Trophoblast cell (in vitro differentiated cells and primary cell): ENCODE measurements at regions not wholly inside any gene's neighbourhood (a gene's known extent, or its start where the extent isn't known, plus 50 kb on each side); places are given as distances from the start of the nearest gene placed in this dataset.

Experiments
- DNase-seq, 2 donors: peaks; one replicate each; pipeline ENCODE4 v3.0.0-alpha.2; 2016
- H2AFZ ChIP-seq: 2 replicates; pipeline ENCODE4 v1.6.1; 2013; ENCODE audit warnings: low read length, moderate library complexity, mild to moderate bottlenecking; ENCODE audit not compliant: insufficient read depth, poor library complexity
- H2AK5ac ChIP-seq: 2 replicates; pipeline ENCODE4 v1.6.1; 2013; ENCODE audit warnings: mild to moderate bottlenecking, low read length
- H2BK120ac ChIP-seq: 2 replicates; pipeline ENCODE4 v1.6.1; 2013; ENCODE audit warnings: low read length, mild to moderate bottlenecking, moderate library complexity; ENCODE audit not compliant: insufficient read depth, poor library complexity
- H2BK12ac ChIP-seq: 2 replicates; pipeline ENCODE4 v1.6.1; 2013; ENCODE audit warnings: mild to moderate bottlenecking, low read length, moderate library complexity
- H2BK5ac ChIP-seq: 2 replicates; pipeline ENCODE4 v1.6.1; 2013; ENCODE audit warnings: low read length, low read depth, moderate library complexity, mild to moderate bottlenecking; ENCODE audit not compliant: poor library complexity
- H3K14ac ChIP-seq: 2 replicates; pipeline ENCODE4 v1.6.1; 2013; ENCODE audit warnings: mild to moderate bottlenecking, low read length
- H3K18ac ChIP-seq: 2 replicates; pipeline ENCODE4 v1.6.1; 2013; ENCODE audit warnings: mild to moderate bottlenecking, low read length
- H3K23ac ChIP-seq: 2 replicates; pipeline ENCODE4 v1.6.1; 2013; ENCODE audit warnings: low read length
- H3K27ac ChIP-seq: 2 replicates; pipeline ENCODE4 v1.5.1; 2013; ENCODE audit warnings: low read depth, mild to moderate bottlenecking, inconsistent platforms, low read length, moderate library complexity
- H3K27me3 ChIP-seq: 2 replicates; pipeline ENCODE4 v1.6.1; 2013; ENCODE audit warnings: inconsistent platforms, mild to moderate bottlenecking, low read length, moderate library complexity; ENCODE audit not compliant: insufficient read depth
- H3K36me3 ChIP-seq, 2 experiments: 1 replicate in 1 of 2; 2 replicates in 1 of 2; pipeline ENCODE4 v1.6.1; 2013; ENCODE audit warnings: low read length in 2 of 2, mild to moderate bottlenecking in 2 of 2, moderate library complexity in 1 of 2; ENCODE audit not compliant: insufficient read depth in 2 of 2, control insufficient read depth in 1 of 2
- H3K4ac ChIP-seq: 2 replicates; pipeline ENCODE4 v1.6.1; 2013; ENCODE audit warnings: low read depth, mild to moderate bottlenecking, low read length, moderate library complexity
- H3K4me1 ChIP-seq, 2 experiments: 1 replicate in 1 of 2; 2 replicates in 1 of 2; pipeline ENCODE4 v1.6.1; 2013; ENCODE audit warnings: low read length in 2 of 2, mild to moderate bottlenecking in 2 of 2, moderate library complexity in 1 of 2; ENCODE audit not compliant: insufficient read depth in 2 of 2, control insufficient read depth in 1 of 2
- H3K4me2 ChIP-seq: 2 replicates; pipeline ENCODE4 v1.6.1; 2013; ENCODE audit warnings: inconsistent platforms, mild to moderate bottlenecking, low read length, moderate library complexity
- H3K4me3 ChIP-seq: 2 replicates; pipeline ENCODE4 v1.5.1; 2013; ENCODE audit warnings: mild to moderate bottlenecking, low read depth, low read length, inconsistent platforms
- H3K79me1 ChIP-seq: one replicate; pipeline ENCODE4 v1.6.1; 2013; ENCODE audit warnings: low read length
- H3K79me2 ChIP-seq: 2 replicates; pipeline ENCODE4 v1.6.1; 2013; ENCODE audit warnings: low read length, mild to moderate bottlenecking; ENCODE audit not compliant: control insufficient read depth, insufficient read depth, poor library complexity
- H3K9ac ChIP-seq: 2 replicates; pipeline ENCODE4 v1.6.1; 2013; ENCODE audit warnings: mild to moderate bottlenecking, low read length
- H3K9me3 ChIP-seq: 2 replicates; pipeline ENCODE4 v1.6.1; 2013; ENCODE audit warnings: low read depth, mild to moderate bottlenecking, control low read depth, inconsistent platforms, low read length; ENCODE audit not compliant: insufficient read depth
- H4K12ac ChIP-seq: 2 replicates; pipeline ENCODE4 v1.6.1; 2013; ENCODE audit warnings: low read depth, mild to moderate bottlenecking, low read length, moderate library complexity
- H4K8ac ChIP-seq: 2 replicates; pipeline ENCODE4 v1.6.1; 2013; ENCODE audit warnings: low read depth, mild to moderate bottlenecking, low read length, moderate library complexity
- H4K91ac ChIP-seq: one replicate; pipeline ENCODE4 v1.6.1; 2013; ENCODE audit warnings: low read depth, mild to moderate bottlenecking, low read length, moderate library complexity
- WGBS: extraction: QIAGEN DNeasy Blood & Tissue Kit; methylation state at CpG from one replicate; pipeline ENCODE4 v1.1.7; 2013; ENCODE audit warnings: missing lambda C conversion rate; ENCODE audit not compliant: insufficient read length, insufficient coverage; ENCODE audit errors: extremely low coverage; 5-methylcytosine and 5-hydroxymethylcytosine counted together

- H2AFZ ChIP-seq = no peak overlapping the region
- no peak overlapping the region for H3K4me3 ChIP-seq
- no peaks in the 10 kb centered on the region for H3K9me3 ChIP-seq
- no peak overlapping the region for H3K4ac ChIP-seq
- no peak overlapping the region for H3K9ac ChIP-seq
- no peak overlapping the region for H3K18ac ChIP-seq
- H3K79me2 ChIP-seq = no peaks in the 10 kb centered on the region
- H3K27ac ChIP-seq = no peak overlapping the region
- H4K8ac ChIP-seq = no peak overlapping the region
- H3K14ac ChIP-seq = no peak overlapping the region
- peaks cover 0 to 3% of the 10 kb centered on the region in 2 experiments for H3K4me1 ChIP-seq
- no peak overlapping the region for H3K23ac ChIP-seq
- H3K36me3 ChIP-seq = no peaks in the 10 kb centered on the region
- no peak for DNase-seq
- no peak overlapping the region for H2BK120ac ChIP-seq
- WGBS = no CpG with 5 or more reads among the region's 14 CpGs
- no peak overlapping the region for H3K4me2 ChIP-seq
- H2BK12ac ChIP-seq = no peak overlapping the region
- no peaks in the 10 kb centered on the region for H3K79me1 ChIP-seq
- H3K27me3 ChIP-seq = no peaks in the 10 kb centered on the region
- H2BK5ac ChIP-seq = no peak overlapping the region
- H4K12ac ChIP-seq = no peak overlapping the region
- H4K91ac ChIP-seq = no peak overlapping the region
- H2AK5ac ChIP-seq = no peak overlapping the region
These were observed 126.5 kb upstream of the DLG1 start for GRCh38 chr3:197424674-197425484.

GRCh38 chr3:197424266-197424665 lies 125.9 kb upstream of the DLG1 start:
- Histone ChIP-seq H3K4me1 (peaks cover 0 to 3% of the 10 kb centered on the region in 2 experiments), H3K4me2 (no peak overlapping the region), H2BK5ac (no peak overlapping the region), H3K79me1 (no peaks in the 10 kb centered on the region), H3K14ac (no peak overlapping the region), H3K27me3 (no peaks in the 10 kb centered on the region), H3K9ac (no peak overlapping the region), H2AK5ac (no peak overlapping the region), H3K4ac (no peak overlapping the region), H2BK120ac (no peak overlapping the region), H4K12ac (no peak overlapping the region), H3K79me2 (no peaks in the 10 kb centered on the region), H2BK12ac (no peak overlapping the region), H3K23ac (no peak overlapping the region), H2AFZ (no peak overlapping the region), H3K36me3 (no peaks in the 10 kb centered on the region), H3K9me3 (no peaks in the 10 kb centered on the region), H3K27ac (no peak overlapping the region), H4K91ac (no peak overlapping the region), H3K18ac (no peak overlapping the region), H3K4me3 (no peak overlapping the region), H4K8ac (no peak overlapping the region)
- no peak for DNase-seq
- WGBS = no CpG with 5 or more reads among the region's 11 CpGs

- peaks cover 0 to 3% of the 10 kb centered on the region in 2 experiments for H3K4me1 ChIP-seq
- H3K79me2 ChIP-seq = no peaks in the 10 kb centered on the region
- no peak overlapping the region for H3K9ac ChIP-seq
- H4K12ac ChIP-seq = no peak overlapping the region
- H4K8ac ChIP-seq = no peak overlapping the region
- H2BK12ac ChIP-seq = no peak overlapping the region
- no peak overlapping the region for H3K27ac ChIP-seq
- H3K23ac ChIP-seq = no peak overlapping the region
- H3K4ac ChIP-seq = no peak overlapping the region
- no CpG with 5 or more reads among the region's 11 CpGs for WGBS
- no peak overlapping the region for H2AK5ac ChIP-seq
- no peak overlapping the region for H2AFZ ChIP-seq
- no peak overlapping the region for H2BK120ac ChIP-seq
- DNase-seq = no peak
- no peaks in the 10 kb centered on the region for H3K36me3 ChIP-seq
- no peaks in the 10 kb centered on the region for H3K9me3 ChIP-seq
- no peaks in the 10 kb centered on the region for H3K27me3 ChIP-seq
- H2BK5ac ChIP-seq = no peak overlapping the region
- no peak overlapping the region for H3K14ac ChIP-seq
- no peak overlapping the region for H4K91ac ChIP-seq
- no peak overlapping the region for H3K18ac ChIP-seq
- no peaks in the 10 kb centered on the region for H3K79me1 ChIP-seq
- H3K4me2 ChIP-seq = no peak overlapping the region
- H3K4me3 ChIP-seq = no peak overlapping the region
These were observed 125.0 kb upstream of the DLG1 start for GRCh38 chr3:197423376-197423775.

GRCh38 chr3:197422506-197422905 lies 124.1 kb upstream of the DLG1 start:
- no peak overlapping the region for H4K91ac ChIP-seq
- H3K4ac ChIP-seq = no peak overlapping the region
- DNase-seq = no peak
- H3K14ac ChIP-seq = no peak overlapping the region
- no peak overlapping the region for H3K4me2 ChIP-seq
- H3K79me1 ChIP-seq = no peaks in the 10 kb centered on the region
- no peak overlapping the region for H3K27ac ChIP-seq
- WGBS = no CpG with 5 or more reads among the region's 7 CpGs
- H2BK12ac ChIP-seq = no peak overlapping the region
- no peak overlapping the region for H3K23ac ChIP-seq
- no peak overlapping the region for H4K12ac ChIP-seq
- H2BK120ac ChIP-seq = no peak overlapping the region
- H3K4me3 ChIP-seq = no peak overlapping the region
- no peaks in the 10 kb centered on the region for H3K79me2 ChIP-seq
- no peak overlapping the region for H3K9ac ChIP-seq
- H3K18ac ChIP-seq = no peak overlapping the region
- H2AFZ ChIP-seq = no peak overlapping the region
- no peak overlapping the region for H2BK5ac ChIP-seq
- H4K8ac ChIP-seq = no peak overlapping the region
- H3K9me3 ChIP-seq = no peaks in the 10 kb centered on the region
- no peaks in the 10 kb centered on the region for H3K27me3 ChIP-seq
- no peaks in the 10 kb centered on the region for H3K36me3 ChIP-seq
- H2AK5ac ChIP-seq = no peak overlapping the region
- H3K4me1 ChIP-seq = peaks cover 0 to 3% of the 10 kb centered on the region in 2 experiments
